Fibroblast of skin of left quadriceps (primary cell): ENCODE measurements at regions not wholly inside any gene's neighbourhood (a gene's known extent, or its start where the extent isn't known, plus 50 kb on each side); places are given as distances from the start of the nearest gene placed in this dataset.
"Not testable (repeated sequence)": the region's sequence is repeated elsewhere in the genome, so short reads cannot be mapped to it uniquely, and the experiment has no call there.

Experiments
- DNase-seq, 2 experiments: peaks; one replicate each; pipeline ENCODE4 v3.0.0-alpha.2; 2013; ENCODE audit warnings: low read depth in 2 of 2

- no peak for DNase-seq
Observed at GRCh38 chr21:19981938-19982337, 1016.3 kb upstream of the NCAM2 start.

DNA sequence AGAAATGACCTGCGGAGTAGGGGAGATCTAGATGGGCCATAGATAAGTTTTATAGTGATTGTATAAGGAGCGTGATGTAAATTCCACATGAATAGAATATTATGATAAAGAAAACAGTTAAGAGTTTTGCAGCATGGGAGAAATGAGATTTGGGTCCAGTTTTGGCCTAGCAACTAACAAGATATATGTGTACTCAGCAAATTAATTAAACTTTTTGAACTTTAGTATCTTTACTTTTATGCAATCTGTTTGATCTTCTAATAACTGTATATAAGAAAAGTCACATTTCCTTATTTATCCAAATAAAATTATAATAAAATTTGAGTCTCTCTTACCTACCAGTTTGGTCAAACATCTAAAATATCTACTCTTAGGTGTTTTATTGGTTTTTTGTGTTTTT is 1011.8 kb upstream of the NCAM2 start:
- no peak for DNase-seq

GRCh38 chr21:19987671-19988070 is 1010.5 kb upstream of the NCAM2 start:
- DNase-seq = no peak

DNA sequence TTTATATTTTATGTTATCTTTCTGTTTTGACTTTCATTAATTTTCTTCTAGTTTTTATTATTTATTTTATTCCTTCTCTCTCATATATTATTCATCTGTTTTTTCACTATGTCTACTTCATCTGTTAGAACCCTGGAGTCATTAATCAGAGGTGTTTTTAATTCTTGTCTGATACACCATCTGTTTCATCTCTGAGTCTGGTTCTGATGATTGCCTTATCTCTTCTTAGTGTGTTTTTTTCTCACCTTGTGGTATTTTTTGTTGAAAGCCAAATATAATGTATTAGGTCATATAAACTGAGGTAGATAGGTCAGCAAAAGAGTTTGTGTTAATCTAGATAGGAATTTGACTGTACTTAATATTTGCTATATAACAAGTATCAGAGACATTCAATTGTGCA is 1005.7 kb upstream of the NCAM2 start:
- no peak for DNase-seq

- no peak for DNase-seq
Observed at GRCh38 chr21:19993268-19993667, 1004.9 kb upstream of the NCAM2 start.

GRCh38 chr21:19995253-19995652 is 1003.0 kb upstream of the NCAM2 start:
- no peak for DNase-seq

DNA sequence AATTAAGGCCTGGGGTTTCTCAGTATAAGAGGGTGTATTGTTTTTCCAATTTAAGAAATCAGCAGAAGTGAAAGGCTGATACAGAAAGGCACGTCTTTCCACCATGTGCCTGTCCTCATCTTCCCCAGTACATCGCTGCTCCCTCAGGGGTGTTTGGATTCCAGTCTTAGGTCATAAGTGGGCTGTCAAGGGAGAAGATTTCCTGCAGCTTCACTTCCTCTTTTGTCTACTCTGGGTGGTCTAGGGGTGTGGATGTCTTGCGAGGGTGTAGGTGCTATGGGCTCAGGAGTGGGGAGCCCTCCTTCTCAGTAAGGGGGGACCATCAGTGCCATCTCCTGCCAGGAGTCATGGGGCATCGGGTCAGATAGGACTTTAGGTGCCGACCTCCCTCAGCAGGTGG is 999.8 kb upstream of the NCAM2 start:
- DNase-seq = no peak

DNA sequence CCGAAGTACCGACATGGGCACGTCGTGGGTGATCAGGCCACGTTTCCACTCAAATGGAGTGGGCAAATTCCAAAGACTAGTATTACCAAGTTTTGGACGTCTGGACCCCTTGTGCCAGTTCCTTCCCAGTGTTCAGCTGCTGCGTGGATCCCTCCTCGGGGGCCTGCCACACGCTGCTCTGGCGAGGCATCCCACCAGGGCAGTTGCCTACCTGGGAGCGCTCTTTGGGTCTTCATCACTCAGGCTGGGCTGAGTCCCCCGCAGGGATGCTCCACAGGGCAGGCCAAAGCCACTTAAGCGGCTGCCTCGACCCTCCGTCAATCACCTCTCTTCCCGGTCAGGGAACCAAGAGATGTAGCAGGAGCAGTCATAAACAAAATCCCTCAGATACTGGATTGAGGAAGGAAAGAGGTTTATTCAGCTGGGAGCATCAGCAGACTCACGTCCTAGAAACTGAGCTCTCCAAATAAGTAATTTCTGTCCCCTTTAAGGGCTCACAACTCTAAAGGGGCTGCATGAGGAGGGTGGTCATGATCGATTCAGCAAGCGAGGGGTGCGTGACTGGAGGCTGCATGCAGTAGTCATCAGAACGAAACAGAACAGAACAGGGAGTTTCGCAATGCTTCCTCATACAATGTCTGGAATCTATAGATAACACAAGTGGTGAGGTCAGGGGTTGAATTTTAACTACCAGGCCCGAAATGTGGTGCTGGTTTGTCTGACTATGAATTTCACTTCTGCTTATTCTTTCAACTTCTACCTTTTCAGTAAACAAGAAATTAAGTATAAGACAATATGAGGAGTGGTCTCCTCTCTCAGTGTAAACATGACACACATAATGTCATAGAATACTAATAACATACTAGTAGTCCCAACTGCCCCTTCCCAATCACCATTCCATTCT is 998.6 kb upstream of the NCAM2 start:
- DNase-seq = no peak

DNA sequence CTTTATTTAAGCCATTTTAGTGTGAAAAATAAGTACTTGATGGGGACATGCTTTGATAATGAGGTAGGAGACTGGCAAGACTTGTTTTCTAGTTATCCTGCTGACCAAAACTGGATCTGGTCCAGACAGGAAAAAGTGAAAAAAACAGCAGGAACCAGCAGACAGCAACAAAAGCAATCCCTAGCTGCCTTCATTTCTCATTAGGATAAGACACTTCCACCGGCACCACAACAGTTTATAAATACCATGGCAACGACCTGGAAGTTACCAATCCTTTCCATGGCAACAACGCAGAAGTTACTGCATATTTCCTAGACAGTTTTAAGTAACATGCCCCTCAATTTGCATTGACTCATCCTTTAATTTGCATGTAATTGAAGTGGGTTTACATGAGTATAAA is 993.8 kb upstream of the NCAM2 start:
- no peak for DNase-seq

DNA sequence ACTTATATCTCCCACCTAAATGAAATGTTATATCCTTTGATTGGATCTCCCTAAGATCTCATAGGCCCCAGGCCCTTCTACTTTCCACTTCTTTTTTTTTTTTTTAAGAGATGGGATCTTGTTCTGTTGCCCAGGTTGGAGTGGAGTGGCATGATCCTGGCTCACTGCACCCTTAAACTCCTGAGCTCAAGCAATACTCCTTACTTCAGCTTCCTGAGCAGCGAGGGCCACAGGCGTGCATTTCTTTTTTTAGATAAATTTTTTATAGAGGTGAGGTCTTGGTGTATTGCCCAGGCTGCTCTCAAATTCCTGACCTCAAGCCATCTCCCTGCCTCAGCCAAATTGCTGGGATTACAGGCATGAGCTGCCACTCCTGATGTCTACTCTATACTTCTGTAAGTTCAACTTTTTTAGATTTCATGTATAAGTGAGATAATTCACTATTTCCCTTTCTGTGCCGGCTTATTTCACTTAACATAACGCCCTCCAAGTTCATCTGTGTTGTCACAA is 987.5 kb upstream of the NCAM2 start:
- no peak for DNase-seq

GRCh38 chr21:20013851-20014250 is 984.4 kb upstream of the NCAM2 start:
- DNase-seq = no peak

DNA sequence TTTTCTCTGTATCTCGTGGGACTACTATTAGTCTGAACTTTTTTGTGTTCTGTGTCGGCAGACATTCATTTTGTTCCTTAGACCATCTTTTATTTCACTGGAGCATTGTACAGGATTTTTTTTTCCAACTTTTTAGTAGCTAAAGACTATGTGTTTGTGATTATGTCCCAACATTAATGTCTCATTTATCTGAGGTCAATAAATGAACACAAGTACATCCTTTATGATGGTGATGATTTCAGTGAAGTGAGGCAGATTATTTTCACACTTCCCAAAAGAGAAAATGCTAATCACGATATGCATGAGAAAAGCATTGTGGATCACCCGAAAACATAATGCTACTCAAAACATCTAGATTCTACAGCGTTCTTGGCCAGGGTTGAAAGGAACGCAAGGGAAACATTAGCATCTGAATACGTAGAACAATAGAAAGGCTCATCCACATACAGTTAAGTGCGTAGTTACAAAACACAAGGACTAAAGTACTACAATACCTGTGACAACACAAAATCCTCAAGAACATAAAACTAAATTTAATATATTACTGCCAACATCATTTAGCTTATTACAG is 981.7 kb upstream of the NCAM2 start:
- DNase-seq = no peak

DNA sequence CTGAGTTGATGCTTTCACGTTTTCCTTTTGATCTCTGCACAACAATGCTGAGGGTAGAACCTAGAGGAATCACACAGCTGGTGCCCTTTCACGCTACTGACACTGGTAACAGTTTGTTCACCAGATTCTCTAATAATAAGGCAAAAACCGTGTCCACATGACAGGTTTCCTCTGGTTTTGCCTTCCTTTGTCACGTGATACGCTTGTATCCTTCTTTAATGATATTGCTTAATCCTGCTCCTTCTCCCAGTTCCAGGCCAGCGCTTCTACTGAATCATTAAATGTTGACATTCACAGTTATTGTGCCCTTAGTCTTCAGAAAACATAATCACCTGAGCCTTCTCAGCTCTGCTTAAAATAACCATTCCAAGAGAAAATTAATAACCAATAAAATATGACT is 978.2 kb upstream of the NCAM2 start:
- DNase-seq = no peak

GRCh38 chr21:20023193-20023592 is 975.0 kb upstream of the NCAM2 start:
- DNase-seq = no peak

DNA sequence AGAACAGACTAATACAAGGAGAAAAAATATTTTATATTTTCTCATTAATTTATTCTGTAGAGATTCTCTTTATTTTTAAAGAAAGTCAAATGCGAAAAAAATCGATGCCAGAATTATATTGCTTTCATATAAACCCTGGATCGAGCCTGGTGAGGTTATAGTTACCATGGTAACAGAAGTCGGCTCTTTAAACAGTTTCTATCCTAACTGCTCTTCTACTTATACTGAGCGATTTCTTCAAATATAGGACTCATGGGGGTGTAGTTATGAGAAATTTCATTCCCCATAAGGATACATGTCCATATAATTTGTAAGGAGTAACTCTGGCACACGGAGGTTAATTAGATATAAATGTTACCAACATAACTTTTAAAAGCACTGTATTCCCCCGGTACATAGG is 973.5 kb upstream of the NCAM2 start:
- no peak for DNase-seq

- no peak for DNase-seq
Observed at GRCh38 chr21:20026543-20026942, 971.7 kb upstream of the NCAM2 start.

GRCh38 chr21:20030390-20030789 is 967.8 kb upstream of the NCAM2 start:
- DNase-seq = no peak

DNA sequence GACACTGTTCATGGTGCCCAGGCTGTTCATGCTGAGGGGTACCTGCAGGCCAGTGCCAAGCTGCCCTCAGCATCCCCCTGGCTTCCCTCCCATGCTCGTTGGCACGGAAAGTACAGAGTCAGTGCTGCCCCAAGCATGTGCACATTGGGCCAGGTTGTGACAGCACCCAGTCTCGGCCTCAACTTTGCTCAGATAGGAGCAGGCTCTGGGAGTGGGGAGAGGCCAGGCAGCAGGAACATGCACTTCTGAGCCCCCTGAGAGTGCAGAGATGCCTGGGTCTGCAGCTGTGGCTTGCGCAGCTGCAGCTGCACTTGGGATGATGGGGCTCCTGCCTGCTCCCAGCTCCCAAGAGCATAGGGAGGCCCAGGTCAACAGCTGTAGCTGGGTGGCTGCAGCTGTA is 966.4 kb upstream of the NCAM2 start:
- DNase-seq = no peak

DNA sequence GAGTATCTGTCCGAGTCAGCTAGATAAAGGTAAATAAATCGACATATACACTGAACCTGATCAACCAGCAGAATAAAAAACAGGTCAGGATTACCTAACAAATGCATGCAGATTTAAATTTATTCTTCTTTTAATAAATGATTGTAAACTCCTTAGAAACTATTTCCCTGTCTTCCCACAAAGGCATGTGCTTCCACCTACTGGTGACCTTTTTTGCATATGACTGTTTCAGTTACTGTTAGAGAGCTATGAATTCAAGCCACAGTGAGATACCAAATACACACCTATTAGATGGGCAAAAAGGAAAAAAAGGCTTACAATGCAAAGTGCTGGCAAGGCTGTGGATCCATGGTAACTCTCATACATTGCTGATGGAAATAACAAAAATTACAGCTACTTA is 957.4 kb upstream of the NCAM2 start:
- no peak for DNase-seq

- DNase-seq = no peak
Observed at GRCh38 chr21:20045197-20045596, 953.0 kb upstream of the NCAM2 start.

- not testable (repeated sequence) for DNase-seq
Observed at GRCh38 chr21:20048130-20048837, 949.9 kb upstream of the NCAM2 start.

GRCh38 chr21:20083336-20083735 is 914.9 kb upstream of the NCAM2 start:
- no peak for DNase-seq

DNA sequence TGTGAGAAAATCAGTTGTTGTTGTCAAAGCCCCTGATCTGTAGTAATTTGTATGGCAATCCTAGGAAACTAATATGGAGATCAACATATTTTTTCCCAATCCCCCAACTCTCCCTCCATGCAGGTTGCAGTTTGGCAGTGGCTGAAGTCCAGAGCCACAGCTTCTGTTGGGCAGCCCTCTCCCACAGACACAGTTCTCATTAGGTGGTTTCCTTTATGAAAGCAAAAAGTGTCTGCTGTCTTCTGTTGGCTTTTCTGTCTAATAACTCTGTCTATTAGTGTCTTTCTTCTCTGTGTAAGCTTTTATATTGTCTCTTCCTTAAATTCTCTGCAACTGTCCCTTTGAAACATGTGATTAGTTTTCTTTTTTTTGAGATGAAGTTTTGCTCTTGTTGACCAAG is 914.3 kb upstream of the NCAM2 start:
- DNase-seq = no peak
